Hematopoietic multipotent progenitor cell treated with erythropoietin and hydrocortisone succinate and interleukin-3 and kit ligand, for 4 days (in vitro differentiated cells): ENCODE measurements at regions not wholly inside any gene's neighbourhood (a gene's known extent, or its start where the extent isn't known, plus 50 kb on each side); places are given as distances from the start of the nearest gene placed in this dataset.
"Not testable (repeated sequence)": the region's sequence is repeated elsewhere in the genome, so short reads cannot be mapped to it uniquely, and the experiment has no call there.

Experiments
- DNase-seq: peaks from one replicate; pipeline ENCODE4 v3.0.0-alpha.2; 2015

- DNase-seq: no peak
These were observed 77.0 kb downstream of the MRPL14 start for GRCh38 chr6:44049989-44050871.

DNA sequence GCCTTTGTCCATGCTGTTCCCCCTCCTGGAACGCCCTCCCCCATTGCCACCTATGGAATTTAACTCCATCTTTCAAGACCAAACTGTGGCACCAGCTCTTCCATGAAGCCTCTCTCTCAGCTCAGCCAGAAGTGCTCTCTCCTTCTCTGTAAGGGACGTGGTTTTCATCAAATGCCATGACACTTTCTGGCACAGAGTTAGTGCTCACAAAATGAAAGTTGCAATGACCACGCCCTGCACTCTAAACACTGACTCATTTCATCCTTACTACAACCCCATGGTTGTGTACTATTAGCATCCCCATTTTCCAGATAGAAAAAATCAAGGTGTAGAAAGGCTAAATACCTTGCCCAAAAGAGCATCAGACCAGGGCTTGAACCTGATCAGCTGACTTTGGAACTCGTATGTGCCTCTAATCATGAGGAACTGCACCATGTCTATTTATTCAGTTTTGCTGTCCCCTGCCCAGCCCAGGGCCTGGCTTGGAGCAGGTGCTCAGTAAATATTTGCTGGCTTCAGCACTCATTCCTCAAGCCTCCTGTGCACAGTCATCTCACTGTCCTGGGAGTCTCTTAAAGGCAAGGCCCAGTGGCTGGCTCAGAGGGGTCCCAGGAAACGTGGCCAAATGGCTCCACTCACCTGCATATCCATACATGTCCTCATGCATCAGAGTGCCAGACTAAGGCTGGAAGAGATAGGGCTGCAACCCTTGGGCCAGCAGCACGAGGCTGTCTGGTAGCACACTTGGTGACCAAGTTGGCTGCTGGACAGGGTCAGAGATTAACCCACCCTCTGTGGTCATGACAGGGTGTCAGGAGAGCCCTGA, 77.9 kb downstream of the MRPL14 start:
- no peak for DNase-seq

DNA sequence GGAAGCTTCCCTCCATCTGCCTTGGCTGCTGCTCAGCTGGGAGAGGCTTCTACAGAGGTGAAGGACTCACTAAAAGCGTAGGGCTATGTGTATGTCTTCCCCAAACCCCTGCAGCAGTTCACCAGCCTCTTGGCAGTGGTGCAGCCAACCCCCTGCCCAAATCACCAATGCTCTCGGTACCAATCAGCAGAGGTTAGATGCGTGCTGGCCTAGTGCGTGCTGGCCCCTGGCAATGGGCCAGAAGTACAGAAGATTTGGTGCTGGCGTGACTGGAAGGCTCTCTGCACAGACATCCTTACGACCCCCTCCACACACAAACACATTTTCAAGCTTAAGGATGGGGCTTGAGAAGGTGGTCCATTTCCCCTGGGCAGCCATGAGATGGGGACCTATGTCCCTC, 79.0 kb downstream of the MRPL14 start:
- DNase-seq: no peak

- no peak for DNase-seq
These were observed 79.5 kb downstream of the MRPL14 start for GRCh38 chr6:44047801-44048200.

DNA sequence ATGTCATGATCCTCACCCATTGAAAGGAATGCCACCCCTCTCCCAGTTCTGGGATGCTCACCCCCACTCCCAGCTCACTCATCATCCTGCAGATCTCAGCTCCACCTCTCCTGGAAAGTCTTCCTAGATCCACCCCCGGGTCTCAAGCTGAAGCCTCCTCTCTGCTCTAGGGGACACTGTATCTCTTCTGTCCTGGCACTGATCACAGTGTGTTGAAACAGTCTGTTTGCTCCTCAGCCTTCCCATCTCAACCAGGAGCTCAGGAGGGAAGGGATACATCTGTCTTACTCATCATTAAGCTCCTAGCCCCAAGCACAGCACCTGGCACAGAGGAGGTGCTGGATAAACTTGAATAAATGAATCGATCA, 80.1 kb downstream of the MRPL14 start:
- DNase-seq: no peak

DNA sequence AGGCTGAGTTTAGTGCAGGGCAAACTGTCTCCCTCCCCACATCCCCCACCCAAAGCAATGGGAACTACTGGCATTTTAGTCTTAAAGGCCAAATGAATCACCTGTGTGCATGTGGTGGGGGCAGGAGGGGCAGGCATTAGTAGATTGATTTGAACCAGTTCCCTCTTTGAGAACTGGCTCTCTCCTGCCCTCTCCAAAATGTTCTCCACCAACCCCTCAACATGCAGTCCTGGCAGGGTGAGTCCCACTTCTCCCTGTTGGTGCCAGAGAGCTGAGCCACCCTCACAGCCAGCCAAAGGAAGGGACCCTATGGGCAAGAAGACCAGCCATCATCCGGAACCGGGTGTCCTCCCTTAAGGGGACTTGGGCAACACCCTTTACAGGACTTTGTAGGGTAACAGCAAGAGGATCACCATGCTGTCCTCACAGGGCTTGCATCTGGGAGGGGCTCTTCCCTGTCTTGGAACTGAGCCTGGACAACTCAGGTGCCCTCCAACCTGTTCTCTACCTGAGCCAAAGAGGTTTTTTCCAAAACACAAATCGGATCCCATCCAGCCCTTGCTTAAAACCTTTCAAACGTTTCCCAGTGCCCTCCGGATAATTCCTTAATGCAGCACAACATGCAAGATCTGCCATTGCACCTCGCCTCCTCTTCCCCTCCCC, 80.6 kb downstream of the MRPL14 start:
- no peak for DNase-seq

GRCh38 chr6:44045672-44046015, 81.6 kb downstream of the MRPL14 start:
- no peak for DNase-seq

- no peak for DNase-seq
These were observed 82.1 kb downstream of the MRPL14 start for GRCh38 chr6:44044940-44045671.

- no peak for DNase-seq
These were observed 83.1 kb downstream of the MRPL14 start for GRCh38 chr6:44044154-44044539.

DNA sequence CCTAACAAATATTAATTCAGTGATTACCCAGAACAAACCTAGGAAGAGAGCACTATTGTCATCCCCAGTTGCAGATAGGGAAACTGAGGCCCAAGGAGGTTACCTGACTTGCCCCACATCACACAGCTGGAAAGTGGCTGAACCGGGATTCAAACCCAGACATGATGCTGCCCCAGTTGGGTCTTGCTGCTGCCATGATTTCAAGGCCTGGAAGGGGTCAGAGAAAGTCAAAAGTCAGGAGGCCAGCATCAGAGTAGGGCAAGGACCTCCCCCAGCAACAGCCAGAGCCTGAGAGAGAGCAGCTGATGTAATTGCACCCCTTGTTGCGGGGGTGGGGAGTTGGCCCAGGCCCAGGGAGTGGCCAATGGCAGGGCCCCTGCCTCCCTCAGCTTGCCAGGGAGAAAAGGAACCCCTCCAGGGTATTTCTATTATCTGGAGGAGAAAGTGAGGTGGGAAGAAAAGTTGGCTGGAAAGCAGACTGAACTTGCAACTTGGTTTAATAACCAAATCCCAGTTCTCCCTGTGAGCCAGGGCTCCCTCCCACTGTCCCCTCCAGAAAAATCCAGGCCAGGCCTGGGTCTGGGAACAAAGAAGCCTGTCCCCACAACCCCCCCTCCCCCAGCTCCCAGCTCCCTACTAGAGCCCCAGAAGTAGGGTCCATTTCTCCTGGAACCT, 83.6 kb downstream of the MRPL14 start:
- no peak for DNase-seq

- DNase-seq: peak; percentile 26
These were observed 84.2 kb downstream of the MRPL14 start for GRCh38 chr6:44042989-44043478.

GRCh38 chr6:44042261-44042988, 84.8 kb downstream of the MRPL14 start:
- no peak for DNase-seq

GRCh38 chr6:44041461-44042260, 85.6 kb downstream of the MRPL14 start:
- peak; percentile 20 for DNase-seq

- no peak for DNase-seq
These were observed 86.5 kb downstream of the MRPL14 start for GRCh38 chr6:44040786-44041185.

DNA sequence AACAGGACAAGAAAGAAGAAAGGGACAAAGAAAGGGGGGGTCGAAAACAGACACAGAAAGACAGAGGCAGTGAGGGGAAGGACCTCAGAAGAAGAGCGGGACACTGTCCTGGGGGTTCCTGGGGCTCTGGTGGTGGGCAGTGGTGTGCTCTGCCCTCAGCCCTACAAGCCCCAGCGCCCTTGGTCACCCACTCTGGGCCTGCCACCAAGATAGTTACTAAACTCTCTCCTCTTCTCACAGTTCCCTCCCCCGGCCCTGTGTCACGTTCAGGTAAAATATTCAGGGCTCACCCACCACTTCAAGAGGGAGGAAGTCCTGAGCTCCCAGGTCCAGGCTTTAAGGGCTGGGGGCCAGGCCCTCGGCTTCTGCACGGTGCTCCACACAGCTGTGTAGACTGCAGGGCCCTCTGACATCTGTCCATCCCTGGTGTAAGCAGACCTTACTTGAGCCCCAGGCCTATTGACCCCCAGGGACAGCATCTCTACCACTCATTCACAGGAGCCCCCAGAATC, 87.4 kb downstream of the MRPL14 start:
- no peak for DNase-seq

GRCh38 chr6:44039191-44039719, 88.0 kb downstream of the MRPL14 start:
- no peak for DNase-seq

DNA sequence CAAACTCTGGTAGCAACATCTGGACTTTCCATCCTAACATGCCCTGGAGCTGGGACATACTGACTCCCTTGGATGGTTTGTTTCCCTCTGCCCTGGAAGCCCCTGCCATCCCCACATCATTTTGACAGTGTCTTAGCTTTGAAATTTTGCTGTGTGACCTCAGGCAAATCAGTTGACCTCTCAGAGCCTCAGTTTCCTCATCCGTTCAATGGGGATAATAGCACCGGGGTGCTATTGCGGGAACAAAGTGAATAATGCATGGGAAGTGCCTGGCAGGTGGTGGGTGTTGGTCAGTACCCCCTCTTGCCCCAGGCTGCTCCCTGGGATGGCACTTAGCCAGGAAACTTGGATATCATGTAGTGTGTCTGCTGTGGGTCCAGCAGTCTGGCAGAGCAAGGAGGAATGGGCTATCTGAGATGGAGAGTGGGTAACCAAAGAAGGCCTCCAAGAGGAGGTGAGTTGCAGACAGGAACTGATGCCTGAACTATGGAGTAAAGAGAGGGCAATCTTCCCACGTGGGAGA, 88.6 kb downstream of the MRPL14 start:
- DNase-seq: no peak

GRCh38 chr6:44037847-44038542, 89.3 kb downstream of the MRPL14 start:
- no peak for DNase-seq

DNA sequence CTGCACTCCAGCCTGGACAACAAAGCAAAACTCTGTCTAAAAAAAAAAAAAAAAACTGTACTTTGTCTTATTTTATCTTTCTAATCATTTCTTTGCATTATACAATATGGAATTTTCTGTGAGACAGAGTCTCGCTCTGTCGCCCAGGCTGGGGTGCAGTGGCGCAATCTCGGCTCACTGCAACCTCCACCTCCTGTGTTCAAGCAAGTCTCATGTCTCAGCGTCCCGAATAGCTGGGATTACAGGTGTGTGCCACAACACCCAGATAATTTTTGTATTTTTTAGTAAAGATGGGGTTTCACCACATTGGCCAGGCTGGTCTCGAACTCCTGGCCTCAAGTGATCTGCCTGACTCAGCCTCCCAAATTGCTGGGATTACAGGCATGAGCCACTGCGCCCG, 90.0 kb downstream of the MRPL14 start:
- not testable (repeated sequence) for DNase-seq
